ENCODE measurements at regions not wholly inside any gene's neighbourhood (a gene's known extent, or its start where the extent isn't known, plus 50 kb on each side); places are given as distances from the start of the nearest gene placed in this dataset.
A peak's percentile ranks its signal among the peaks of the same experiment; 100 is the strongest.

- DNase-seq (ENCODE audit: extremely low spot score) = no peak
- CTCF ChIA-PET = no interaction called here
- POLR2A ChIA-PET = no interaction called here
- TF ChIP-seq, protein P1, sequence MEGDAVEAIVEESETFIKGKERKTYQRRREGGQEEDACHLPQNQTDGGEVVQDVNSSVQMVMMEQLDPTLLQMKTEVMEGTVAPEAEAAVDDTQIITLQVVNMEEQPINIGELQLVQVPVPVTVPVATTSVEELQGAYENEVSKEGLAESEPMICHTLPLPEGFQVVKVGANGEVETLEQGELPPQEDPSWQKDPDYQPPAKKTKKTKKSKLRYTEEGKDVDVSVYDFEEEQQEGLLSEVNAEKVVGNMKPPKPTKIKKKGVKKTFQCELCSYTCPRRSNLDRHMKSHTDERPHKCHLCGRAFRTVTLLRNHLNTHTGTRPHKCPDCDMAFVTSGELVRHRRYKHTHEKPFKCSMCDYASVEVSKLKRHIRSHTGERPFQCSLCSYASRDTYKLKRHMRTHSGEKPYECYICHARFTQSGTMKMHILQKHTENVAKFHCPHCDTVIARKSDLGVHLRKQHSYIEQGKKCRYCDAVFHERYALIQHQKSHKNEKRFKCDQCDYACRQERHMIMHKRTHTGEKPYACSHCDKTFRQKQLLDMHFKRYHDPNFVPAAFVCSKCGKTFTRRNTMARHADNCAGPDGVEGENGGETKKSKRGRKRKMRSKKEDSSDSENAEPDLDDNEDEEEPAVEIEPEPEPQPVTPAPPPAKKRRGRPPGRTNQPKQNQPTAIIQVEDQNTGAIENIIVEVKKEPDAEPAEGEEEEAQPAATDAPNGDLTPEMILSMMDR (IDR thresholded peaks at IDR 0.05; ENCODE audit: control extremely low read depth, extremely low read depth, low read depth, missing control alignments) = no peak
These were observed 62.2 kb downstream of the FAM241B start for GRCh38 chr10:69692267-69692666.

DNA sequence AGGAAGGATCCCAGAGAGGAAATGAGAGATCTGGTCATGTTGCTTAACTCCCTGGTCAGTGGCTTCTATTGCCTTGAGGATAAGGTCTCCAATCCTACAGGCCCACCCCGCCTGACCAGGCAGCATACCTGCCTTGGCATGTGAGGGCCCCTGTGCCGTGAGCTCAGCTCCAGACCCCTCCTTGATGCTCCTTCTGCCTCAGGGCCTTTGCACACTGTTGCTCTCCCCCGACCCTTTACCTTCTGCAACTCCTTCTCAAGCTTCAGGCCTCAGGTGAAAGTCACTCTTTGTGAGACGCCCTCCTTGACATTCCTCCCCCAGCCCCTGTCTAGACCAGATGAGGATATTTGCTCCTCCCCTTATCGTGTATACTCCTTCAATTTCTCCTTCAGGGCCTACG is 62.8 kb downstream of the FAM241B start:
- DNase-seq (ENCODE audit: extremely low spot score) = no peak
- TF ChIP-seq, protein P1 (IDR thresholded peaks at IDR 0.05; ENCODE audit: control extremely low read depth, extremely low read depth, low read depth, missing control alignments) = no peak
- ChIA-PET POLR2A (no interaction called here), CTCF (no interaction called here)

- TF ChIP-seq, protein P1 (IDR thresholded peaks at IDR 0.05; ENCODE audit: control extremely low read depth, extremely low read depth, low read depth, missing control alignments) = no peak
- CTCF ChIA-PET = no interaction called here
- POLR2A ChIA-PET = no interaction called here
- DNase-seq (ENCODE audit: extremely low spot score) = no peak
These were observed 63.8 kb downstream of the FAM241B start for GRCh38 chr10:69693886-69694285.

- ChIA-PET POLR2A (no interaction called here), CTCF (interaction anchor here (0.9 to 2.6 kb wide), 12 partner anchors 8 to 221 kb away, joined by 3 to 15 read pairs (median 4); no protein-coding TSS in a partner anchor)
- DNase-seq (ENCODE audit: extremely low spot score) = no peak
- TF ChIP-seq, protein P1 (IDR thresholded peaks at IDR 0.05; ENCODE audit: control extremely low read depth, extremely low read depth, low read depth, missing control alignments) = peak; percentile 33
These were observed 66.2 kb downstream of the FAM241B start for GRCh38 chr10:69696073-69696731.

DNA sequence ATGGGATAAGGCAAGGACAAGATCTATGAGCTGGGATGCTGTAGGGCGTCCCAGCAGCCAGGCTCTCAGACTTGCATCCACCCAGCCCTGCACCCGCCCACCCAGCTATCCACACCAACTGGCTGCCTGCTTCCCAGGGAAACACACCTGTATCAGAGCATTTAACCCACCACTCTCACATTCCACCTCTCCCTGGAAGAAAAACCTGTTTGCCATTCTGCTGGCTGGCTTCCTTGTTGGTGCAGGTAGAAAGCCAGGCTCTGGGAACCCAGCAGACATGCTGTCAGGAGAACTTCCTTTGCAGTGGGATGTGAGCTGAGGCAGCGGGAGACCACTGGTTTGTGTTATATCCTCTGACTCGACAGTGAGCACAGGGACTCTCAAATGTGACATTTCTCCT is 67.0 kb downstream of the FAM241B start:
- TF ChIP-seq, protein P1 (IDR thresholded peaks at IDR 0.05; ENCODE audit: control extremely low read depth, extremely low read depth, low read depth, missing control alignments) = no peak
- CTCF ChIA-PET = interaction anchor here (1.0 to 2.6 kb wide), 4 partner anchors 9 to 182 kb away, joined by 3 to 15 read pairs (median 6); no protein-coding TSS in a partner anchor
- POLR2A ChIA-PET = no interaction called here
- DNase-seq (ENCODE audit: extremely low spot score) = no peak

GRCh38 chr10:69703256-69703655 is 73.2 kb downstream of the FAM241B start:
- POLR2A ChIA-PET = no interaction called here
- CTCF ChIA-PET = no interaction called here
- TF ChIP-seq, protein P1 (IDR thresholded peaks at IDR 0.05; ENCODE audit: control extremely low read depth, extremely low read depth, low read depth, missing control alignments) = no peak
- DNase-seq (ENCODE audit: extremely low spot score) = no peak

Measured in GM10248 (cell line).